C1 segment of cervical spinal cord (tissue), 14 donors: ENCODE measurements at regions not wholly inside any gene's neighbourhood (a gene's known extent, or its start where the extent isn't known, plus 50 kb on each side); places are given as distances from the start of the nearest gene placed in this dataset.

ENCODE experiments used
- DNase-seq, 14 donors: peaks; one replicate each; lab custom pipeline; 2025; lab: John Stamatoyannopoulos, UW

- no peak for DNase-seq
Observed at GRCh38 chr7:45976485-45976856, 55.4 kb upstream of the IGFBP3 start.

- no peak for DNase-seq
Observed at GRCh38 chr7:45975847-45976484, 54.9 kb upstream of the IGFBP3 start.

GRCh38 chr7:45975367-45975766 is 54.3 kb upstream of the IGFBP3 start:
- no peak for DNase-seq

- no peak for DNase-seq
Observed at GRCh38 chr7:45974540-45975360, 53.7 kb upstream of the IGFBP3 start.

GRCh38 chr7:45973725-45974532 is 52.9 kb upstream of the IGFBP3 start:
- DNase-seq: peak in 11 of 14 donors; percentile 33 to 81 (median 61)

- no peak for DNase-seq
Observed at GRCh38 chr7:45972629-45973312, 51.7 kb upstream of the IGFBP3 start.

- DNase-seq: no peak
Observed at GRCh38 chr7:45971661-45972175, 50.6 kb upstream of the IGFBP3 start.

GRCh38 chr7:45971171-45971570 is 50.1 kb upstream of the IGFBP3 start:
- no peak for DNase-seq
